Erythroblast (primary cell): ENCODE measurements at regions not wholly inside any gene's neighbourhood (a gene's known extent, or its start where the extent isn't known, plus 50 kb on each side); places are given as distances from the start of the nearest gene placed in this dataset.

ENCODE experiments used
- GATA1 ChIP-seq: IDR thresholded peaks from 2 replicates; pipeline ENCODE4 v1.6.1; 2011; ENCODE audit warnings: low read depth, mild to moderate bottlenecking, control low read depth, low read length, moderate library complexity
- POLR2A ChIP-seq: IDR thresholded peaks from 2 replicates; pipeline ENCODE4 v1.6.1; 2011; ENCODE audit warnings: mild to moderate bottlenecking, low read length

GRCh38 chr4:14701896-14702295, 300.4 kb upstream of the CPEB2 start:
- TF ChIP-seq POLR2A (no peak), GATA1 (no peak)
